ENCODE measurements at regions not wholly inside any gene's neighbourhood (a gene's known extent, or its start where the extent isn't known, plus 50 kb on each side); places are given as distances from the start of the nearest gene placed in this dataset.

DNA sequence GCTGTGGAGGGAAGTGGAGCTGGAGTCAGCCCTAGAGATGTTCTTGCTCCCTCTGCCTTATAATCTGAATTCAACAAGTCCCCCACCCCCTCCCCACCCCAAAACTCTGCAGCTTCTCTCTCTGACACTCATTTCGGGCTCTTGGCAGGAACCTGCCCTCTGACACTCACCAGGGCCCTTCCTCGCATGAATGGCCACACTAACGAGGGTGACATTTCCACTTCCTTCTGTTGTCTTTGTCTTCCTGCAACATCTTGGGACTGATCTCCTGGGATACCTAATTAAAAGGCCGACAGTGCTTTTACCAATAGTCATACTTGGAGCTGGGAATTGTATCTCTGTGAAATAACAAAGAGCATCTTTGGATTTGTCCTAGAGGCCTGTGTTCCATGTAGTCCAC is 106.9 kb upstream of the PIRT start:
- Histone ChIP-seq H3K9me3 (ENCODE audit: control insufficient read depth, low read depth, low read length) (no peaks in the 10 kb centered on the region), H4K91ac (ENCODE audit: insufficient read length, low read depth, low read length) (no peak overlapping the region), H2BK5ac (ENCODE audit: insufficient read length, low read length) (no peak overlapping the region), H2BK12ac (ENCODE audit: insufficient read length, low read depth, low read length) (no peak overlapping the region), H3K4ac (ENCODE audit: low read depth, low read length) (no peak overlapping the region), H2BK15ac (ENCODE audit: low read depth, low read length) (no peak overlapping the region), H2BK20ac (ENCODE audit: low read depth, low read length, poor library complexity, severe bottlenecking) (no peak overlapping the region), H3K4me2 (ENCODE audit: insufficient read depth, insufficient read length, low read length) (no peak overlapping the region), H3K27me3 (ENCODE audit: insufficient read depth, low read length) (no peaks in the 10 kb centered on the region), H3K56ac (ENCODE audit: insufficient read length, low read depth, low read length) (no peak overlapping the region), H3K23ac (ENCODE audit: insufficient read length, low read depth, low read length) (no peak overlapping the region), H2BK120ac (ENCODE audit: low read depth, low read length, poor library complexity, severe bottlenecking) (no peak overlapping the region), H4K8ac (replicated peaks; ENCODE audit: insufficient read length, low read depth, low read length) (no peak overlapping the region), H3K18ac (ENCODE audit: insufficient read length, low read depth, low read length) (no peak overlapping the region), H2AFZ (ENCODE audit: low read length) (no peak overlapping the region), H4K5ac (ENCODE audit: insufficient read length, low read depth, low read length) (no peak overlapping the region), H3K9ac (ENCODE audit: extremely low read depth, insufficient read length, low read length) (no peak overlapping the region), H3K79me2 (ENCODE audit: insufficient read depth, low read length) (no peaks in the 10 kb centered on the region), H3K27ac (ENCODE audit: insufficient read length, low read depth, low read length) (no peak overlapping the region), H3K4me1 (ENCODE audit: insufficient read depth, low read length) (no peaks in the 10 kb centered on the region), H3K14ac (ENCODE audit: insufficient read depth, low read length) (no peak overlapping the region), H4K20me1 (ENCODE audit: control insufficient read depth, insufficient read depth, insufficient read length) (no peaks in the 10 kb centered on the region), H3K79me1 (ENCODE audit: insufficient read depth, low read depth, low read length, poor library complexity, severe bottlenecking) (no peaks in the 10 kb centered on the region), H3T11ph (ENCODE audit: low read length) (no peak overlapping the region), H3K23me2 (ENCODE audit: insufficient read length, low read depth, low read length, poor library complexity, severe bottlenecking) (no peaks in the 10 kb centered on the region), H2AK5ac (ENCODE audit: insufficient read length, low read length) (no peak overlapping the region)
- Mint-ChIP-seq H3K36me3 (ENCODE audit: insufficient read depth in 1 of 3, low read depth in 3 of 3) (no peaks in the 10 kb centered on the region), H3K27ac (peak overlapping the region in 1 of 3 experiments; percentile 1; a peak in 1 of 7 replicates), H3K27me3 (ENCODE audit: low read depth) (no peaks in the 10 kb centered on the region; the same call in 1 of the 2 replicates), H3K4me3 (no peak overlapping the region), H3K4me1 (no peaks in the 10 kb centered on the region), H3K9me3 (no peaks in the 10 kb centered on the region)
- TF ChIP-seq, protein P1, sequence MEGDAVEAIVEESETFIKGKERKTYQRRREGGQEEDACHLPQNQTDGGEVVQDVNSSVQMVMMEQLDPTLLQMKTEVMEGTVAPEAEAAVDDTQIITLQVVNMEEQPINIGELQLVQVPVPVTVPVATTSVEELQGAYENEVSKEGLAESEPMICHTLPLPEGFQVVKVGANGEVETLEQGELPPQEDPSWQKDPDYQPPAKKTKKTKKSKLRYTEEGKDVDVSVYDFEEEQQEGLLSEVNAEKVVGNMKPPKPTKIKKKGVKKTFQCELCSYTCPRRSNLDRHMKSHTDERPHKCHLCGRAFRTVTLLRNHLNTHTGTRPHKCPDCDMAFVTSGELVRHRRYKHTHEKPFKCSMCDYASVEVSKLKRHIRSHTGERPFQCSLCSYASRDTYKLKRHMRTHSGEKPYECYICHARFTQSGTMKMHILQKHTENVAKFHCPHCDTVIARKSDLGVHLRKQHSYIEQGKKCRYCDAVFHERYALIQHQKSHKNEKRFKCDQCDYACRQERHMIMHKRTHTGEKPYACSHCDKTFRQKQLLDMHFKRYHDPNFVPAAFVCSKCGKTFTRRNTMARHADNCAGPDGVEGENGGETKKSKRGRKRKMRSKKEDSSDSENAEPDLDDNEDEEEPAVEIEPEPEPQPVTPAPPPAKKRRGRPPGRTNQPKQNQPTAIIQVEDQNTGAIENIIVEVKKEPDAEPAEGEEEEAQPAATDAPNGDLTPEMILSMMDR (conservative IDR thresholded peaks at IDR 0.05), result no peak
- no peak for DNase-seq
- WGBS (ENCODE audit: extremely low coverage, insufficient read length, low lambda C conversion rate), result no CpG with 5 or more reads among the region's 4 CpGs
